ENCODE measurements at regions not wholly inside any gene's neighbourhood (a gene's known extent, or its start where the extent isn't known, plus 50 kb on each side); places are given as distances from the start of the nearest gene placed in this dataset.

DNA sequence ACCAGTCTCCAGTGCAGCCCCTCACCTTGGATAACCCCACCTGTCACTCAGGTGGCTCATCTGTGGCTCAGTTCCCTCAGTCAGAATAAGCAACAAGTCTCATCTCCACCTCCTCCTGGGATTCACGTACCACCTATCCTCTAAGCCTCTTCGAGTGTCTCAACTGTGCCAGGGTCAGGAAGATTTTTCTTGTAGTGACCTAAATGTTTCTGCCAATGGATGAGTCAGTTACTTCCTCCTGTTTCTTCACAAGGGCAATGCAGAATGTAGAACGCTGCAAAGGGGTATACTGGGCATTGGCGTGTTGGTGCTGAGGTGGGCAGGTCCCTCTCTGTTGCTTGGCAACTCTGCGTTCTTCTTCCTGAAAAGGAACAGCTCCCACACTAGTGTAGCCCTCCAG, 213.3 kb upstream of the CXCR4 start:
- DNase-seq (ENCODE audit: low spot score, unreplicated experiment): no peak
- H3K36me3 Mint-ChIP-seq (ENCODE audit: insufficient read depth): no peaks in the 10 kb centered on the region
- no peaks in the 10 kb centered on the region for H3K9me3 Mint-ChIP-seq (ENCODE audit: low read depth)
- no peaks in the 10 kb centered on the region for H3K27me3 Mint-ChIP-seq
- H3K4me1 Mint-ChIP-seq (ENCODE audit: low read depth): peaks cover 14% of the 10 kb centered on the region
- no peak overlapping the region for H3K27ac Mint-ChIP-seq
- no peak overlapping the region for H3K4me3 Mint-ChIP-seq (ENCODE audit: low read depth)
- TF ChIP-seq, protein P1, sequence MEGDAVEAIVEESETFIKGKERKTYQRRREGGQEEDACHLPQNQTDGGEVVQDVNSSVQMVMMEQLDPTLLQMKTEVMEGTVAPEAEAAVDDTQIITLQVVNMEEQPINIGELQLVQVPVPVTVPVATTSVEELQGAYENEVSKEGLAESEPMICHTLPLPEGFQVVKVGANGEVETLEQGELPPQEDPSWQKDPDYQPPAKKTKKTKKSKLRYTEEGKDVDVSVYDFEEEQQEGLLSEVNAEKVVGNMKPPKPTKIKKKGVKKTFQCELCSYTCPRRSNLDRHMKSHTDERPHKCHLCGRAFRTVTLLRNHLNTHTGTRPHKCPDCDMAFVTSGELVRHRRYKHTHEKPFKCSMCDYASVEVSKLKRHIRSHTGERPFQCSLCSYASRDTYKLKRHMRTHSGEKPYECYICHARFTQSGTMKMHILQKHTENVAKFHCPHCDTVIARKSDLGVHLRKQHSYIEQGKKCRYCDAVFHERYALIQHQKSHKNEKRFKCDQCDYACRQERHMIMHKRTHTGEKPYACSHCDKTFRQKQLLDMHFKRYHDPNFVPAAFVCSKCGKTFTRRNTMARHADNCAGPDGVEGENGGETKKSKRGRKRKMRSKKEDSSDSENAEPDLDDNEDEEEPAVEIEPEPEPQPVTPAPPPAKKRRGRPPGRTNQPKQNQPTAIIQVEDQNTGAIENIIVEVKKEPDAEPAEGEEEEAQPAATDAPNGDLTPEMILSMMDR (IDR thresholded peaks at IDR 0.05; ENCODE audit: unreplicated experiment): no peak

DNA sequence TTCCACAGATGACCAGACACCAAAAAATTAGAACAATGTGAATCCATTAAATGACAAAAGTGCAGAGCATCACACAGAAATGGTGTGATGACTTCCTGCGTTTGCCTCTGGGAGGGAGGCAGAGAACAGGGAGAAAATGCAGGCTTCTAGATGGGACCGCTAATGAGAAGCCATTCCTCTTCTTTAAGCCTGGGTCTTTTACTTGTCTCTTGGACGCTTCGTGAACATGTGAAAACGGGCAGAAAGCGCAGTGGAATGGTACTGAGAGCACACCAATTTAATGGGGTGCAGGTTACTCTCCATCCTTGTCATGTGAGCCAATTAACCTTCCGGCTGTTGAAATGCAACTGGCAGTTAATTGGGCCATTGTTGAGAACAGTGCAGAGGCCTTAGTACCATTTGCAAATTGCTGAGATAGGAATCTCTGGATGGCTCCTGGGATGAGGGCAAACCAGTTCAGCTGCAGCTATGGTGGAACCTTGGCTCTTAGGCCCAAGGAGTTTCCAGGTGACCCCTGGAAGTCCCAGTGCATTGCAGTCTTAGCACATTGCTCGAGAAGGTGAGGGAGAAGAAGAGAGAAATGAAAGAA, 210.4 kb upstream of the CXCR4 start:
- H3K27me3 Mint-ChIP-seq: no peaks in the 10 kb centered on the region
- peaks cover 20% of the 10 kb centered on the region for H3K4me1 Mint-ChIP-seq (ENCODE audit: low read depth)
- DNase-seq (ENCODE audit: low spot score, unreplicated experiment): no peak
- H3K36me3 Mint-ChIP-seq (ENCODE audit: insufficient read depth): no peaks in the 10 kb centered on the region
- H3K9me3 Mint-ChIP-seq (ENCODE audit: low read depth): no peaks in the 10 kb centered on the region
- H3K27ac Mint-ChIP-seq: no peak overlapping the region
- H3K4me3 Mint-ChIP-seq (ENCODE audit: low read depth): no peak overlapping the region
- TF ChIP-seq, protein P1 (IDR thresholded peaks at IDR 0.05; ENCODE audit: unreplicated experiment): no peak

- TF ChIP-seq, protein P1 (IDR thresholded peaks at IDR 0.05; ENCODE audit: unreplicated experiment): no peak
- Mint-ChIP-seq H3K36me3 (ENCODE audit: insufficient read depth) (no peaks in the 10 kb centered on the region), H3K9me3 (ENCODE audit: low read depth) (no peaks in the 10 kb centered on the region), H3K27ac (no peak overlapping the region), H3K27me3 (no peaks in the 10 kb centered on the region), H3K4me3 (ENCODE audit: low read depth) (no peak overlapping the region), H3K4me1 (ENCODE audit: low read depth) (peaks cover 20% of the 10 kb centered on the region)
- DNase-seq (ENCODE audit: low spot score, unreplicated experiment): no peak
These were observed 209.4 kb upstream of the CXCR4 start for GRCh38 chr2:136327162-136327852.

GRCh38 chr2:136325844-136326331, 207.9 kb upstream of the CXCR4 start:
- TF ChIP-seq, protein P1 (IDR thresholded peaks at IDR 0.05; ENCODE audit: unreplicated experiment): no peak
- no peak overlapping the region for H3K4me3 Mint-ChIP-seq (ENCODE audit: low read depth)
- no peaks in the 10 kb centered on the region for H3K9me3 Mint-ChIP-seq (ENCODE audit: low read depth)
- H3K36me3 Mint-ChIP-seq (ENCODE audit: insufficient read depth): no peaks in the 10 kb centered on the region
- H3K27ac Mint-ChIP-seq: no peak overlapping the region
- H3K4me1 Mint-ChIP-seq (ENCODE audit: low read depth): peaks cover 20% of the 10 kb centered on the region
- no peak for DNase-seq (ENCODE audit: low spot score, unreplicated experiment)
- H3K27me3 Mint-ChIP-seq: no peaks in the 10 kb centered on the region

DNA sequence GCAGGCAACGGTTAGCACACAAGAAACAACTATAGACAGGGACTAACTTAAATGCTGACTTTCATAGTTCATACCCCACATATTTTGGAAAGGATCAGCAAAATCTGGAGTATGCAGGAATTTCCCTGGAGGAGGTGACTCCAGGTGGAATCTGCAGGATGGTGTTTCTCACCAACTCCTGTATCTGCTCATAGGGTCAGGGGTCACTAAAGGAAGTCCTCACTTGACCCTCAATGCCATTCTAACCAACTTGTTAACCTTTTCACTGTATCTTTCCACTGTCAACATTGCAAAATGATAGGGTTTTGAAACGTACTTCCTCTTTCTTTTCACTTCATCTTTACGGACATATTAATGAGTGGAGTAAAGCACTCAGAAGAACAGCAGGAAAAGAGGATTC, 207.0 kb upstream of the CXCR4 start:
- Mint-ChIP-seq H3K36me3 (ENCODE audit: insufficient read depth) (no peaks in the 10 kb centered on the region), H3K27me3 (no peaks in the 10 kb centered on the region), H3K9me3 (ENCODE audit: low read depth) (no peaks in the 10 kb centered on the region), H3K27ac (no peak overlapping the region), H3K4me3 (ENCODE audit: low read depth) (no peak overlapping the region), H3K4me1 (ENCODE audit: low read depth) (peaks cover 20% of the 10 kb centered on the region)
- TF ChIP-seq, protein P1 (IDR thresholded peaks at IDR 0.05; ENCODE audit: unreplicated experiment): no peak
- DNase-seq (ENCODE audit: low spot score, unreplicated experiment): no peak
